NT2/D1 (cell line): ENCODE measurements at regions not wholly inside any gene's neighbourhood (a gene's known extent, or its start where the extent isn't known, plus 50 kb on each side); places are given as distances from the start of the nearest gene placed in this dataset.

ENCODE experiments used
- DNase-seq: peaks from one replicate; pipeline ENCODE4 v3.0.0-alpha.2; 2011; ENCODE audit warnings: low read depth, low spot score
- H3K27me3 ChIP-seq: 2 replicates; pipeline ENCODE4 v1.6.0; 2011; ENCODE audit warnings: mild to moderate bottlenecking; ENCODE audit not compliant: insufficient read length, insufficient read depth
- H3K36me3 ChIP-seq: 2 replicates; pipeline ENCODE4 v1.6.1; 2011; ENCODE audit warnings: mild to moderate bottlenecking, low read length, mixed read lengths; ENCODE audit not compliant: insufficient read depth, insufficient read length
- H3K4me1 ChIP-seq: 2 replicates; pipeline ENCODE4 v1.5.1; 2011; ENCODE audit not compliant: insufficient read depth, insufficient read length
- H3K4me3 ChIP-seq: 2 replicates; pipeline ENCODE4 v1.5.1; 2011; ENCODE audit warnings: low read depth; ENCODE audit not compliant: insufficient read length
- H3K9ac ChIP-seq: 2 replicates; pipeline ENCODE4 v1.6.0; 2011; ENCODE audit warnings: low read depth; ENCODE audit not compliant: insufficient read length
- H3K9me3 ChIP-seq: 2 replicates; pipeline ENCODE4 v1.5.1; 2011; ENCODE audit warnings: mild to moderate bottlenecking, low read length; ENCODE audit not compliant: insufficient read depth
- SUZ12 ChIP-seq: IDR thresholded peaks from 2 replicates; pipeline ENCODE4 v1.6.1; 2011; ENCODE audit not compliant: insufficient read length, insufficient read depth; ENCODE audit errors: extremely low read depth
- YY1 ChIP-seq: IDR thresholded peaks from 2 replicates; pipeline ENCODE4 v1.6.1; 2011; ENCODE audit not compliant: insufficient read length, insufficient read depth
- ZNF274 ChIP-seq: IDR thresholded peaks from 2 replicates; pipeline ENCODE4 v1.6.1; 2011; ENCODE audit warnings: mild to moderate bottlenecking, low read depth, low read length

- DNase-seq = no peak
- no peaks in the 10 kb centered on the region for H3K27me3 ChIP-seq
- H3K4me1 ChIP-seq = no peaks in the 10 kb centered on the region
- TF ChIP-seq SUZ12 (no peak), YY1 (no peak), ZNF274 (no peak)
- no peak overlapping the region for H3K4me3 ChIP-seq
- H3K36me3 ChIP-seq = no peaks in the 10 kb centered on the region
- no peaks in the 10 kb centered on the region for H3K9me3 ChIP-seq
- H3K9ac ChIP-seq = no peak overlapping the region
Measured at GRCh38 chr5:39484673-39485072, 59.9 kb upstream of the DAB2 start.

- Histone ChIP-seq H3K36me3 (no peaks in the 10 kb centered on the region), H3K9me3 (no peaks in the 10 kb centered on the region), H3K27me3 (no peaks in the 10 kb centered on the region), H3K4me1 (no peaks in the 10 kb centered on the region), H3K4me3 (no peak overlapping the region), H3K9ac (no peak overlapping the region)
- DNase-seq = no peak
- TF ChIP-seq YY1 = no peak
- TF ChIP-seq SUZ12 = no peak
- no peak for TF ChIP-seq ZNF274
Measured at GRCh38 chr5:39482098-39482497, 57.3 kb upstream of the DAB2 start.

- no peaks in the 10 kb centered on the region for H3K27me3 ChIP-seq
- no peaks in the 10 kb centered on the region for H3K4me1 ChIP-seq
- H3K4me3 ChIP-seq = no peak overlapping the region
- no peaks in the 10 kb centered on the region for H3K9me3 ChIP-seq
- TF ChIP-seq SUZ12 (no peak), YY1 (no peak), ZNF274 (no peak)
- no peaks in the 10 kb centered on the region for H3K36me3 ChIP-seq
- no peak overlapping the region for H3K9ac ChIP-seq
- DNase-seq = no peak
Measured at GRCh38 chr5:39479537-39479936, 54.8 kb upstream of the DAB2 start.

GRCh38 chr5:39478863-39479262 lies 54.1 kb upstream of the DAB2 start:
- Histone ChIP-seq H3K4me3 (no peak overlapping the region), H3K9me3 (no peaks in the 10 kb centered on the region), H3K36me3 (no peaks in the 10 kb centered on the region), H3K4me1 (no peaks in the 10 kb centered on the region), H3K27me3 (no peaks in the 10 kb centered on the region), H3K9ac (no peak overlapping the region)
- no peak for DNase-seq
- TF ChIP-seq YY1 (no peak), ZNF274 (no peak)

- TF ChIP-seq SUZ12 (no peak), YY1 (no peak), ZNF274 (no peak)
- no peaks in the 10 kb centered on the region for H3K36me3 ChIP-seq
- no peak for DNase-seq
- H3K9me3 ChIP-seq = no peaks in the 10 kb centered on the region
- H3K4me3 ChIP-seq = no peak overlapping the region
- no peak overlapping the region for H3K9ac ChIP-seq
- H3K4me1 ChIP-seq = no peaks in the 10 kb centered on the region
- H3K27me3 ChIP-seq = no peaks in the 10 kb centered on the region
Measured at GRCh38 chr5:39476843-39477220, 52.1 kb upstream of the DAB2 start.

GRCh38 chr5:39475881-39476842 lies 51.4 kb upstream of the DAB2 start:
- Histone ChIP-seq H3K4me3 (no peak overlapping the region), H3K9ac (no peak overlapping the region), H3K27me3 (no peaks in the 10 kb centered on the region), H3K4me1 (no peaks in the 10 kb centered on the region), H3K36me3 (no peaks in the 10 kb centered on the region), H3K9me3 (no peaks in the 10 kb centered on the region)
- no peak for DNase-seq
- TF ChIP-seq SUZ12 (no peak), ZNF274 (no peak), YY1 (no peak)

GRCh38 chr5:39475159-39475571 lies 50.4 kb upstream of the DAB2 start:
- no peak for TF ChIP-seq ZNF274
- no peak for TF ChIP-seq SUZ12
- TF ChIP-seq YY1 = no peak
- H3K27me3 ChIP-seq = no peaks in the 10 kb centered on the region
- no peak for DNase-seq

More at GRCh38 chr5:39475159-39475571, 50.4 kb upstream of the DAB2 start:
- H3K9ac ChIP-seq = no peak overlapping the region
- no peaks in the 10 kb centered on the region for H3K4me1 ChIP-seq
- H3K9me3 ChIP-seq = no peaks in the 10 kb centered on the region
- H3K4me3 ChIP-seq = no peak overlapping the region
- H3K36me3 ChIP-seq = no peaks in the 10 kb centered on the region
